GM23338 (cell line): ENCODE measurements at regions not wholly inside any gene's neighbourhood (a gene's known extent, or its start where the extent isn't known, plus 50 kb on each side); places are given as distances from the start of the nearest gene placed in this dataset.
A peak's percentile ranks its signal among the peaks of the same experiment; 100 is the strongest.
"Not testable (repeated sequence)": the region's sequence is repeated elsewhere in the genome, so short reads cannot be mapped to it uniquely, and the experiment has no call there.

Source experiments
- ATAC-seq: fragments of 200-7000 bp; cut with Tn5 transposase; 3 replicates; pipeline ENCODE4 v1.9.1; 2020
- DNase-seq: peaks from one replicate; pipeline ENCODE4 v3.0.0-alpha.2; 2015; ENCODE audit warnings: low spot score
- H2AFZ ChIP-seq: fragments of 200-600 bp; sonication (generic); 2 replicates; pipeline ENCODE4 v1.8.0; 2016; ENCODE audit warnings: antibody characterized with exemption, mild to moderate bottlenecking, moderate library complexity
- H3F3A ChIP-seq: fragments of 200-600 bp; sonication (generic); replicated peaks from 2 replicates; pipeline ENCODE4 v1.8.0; 2017; ENCODE audit warnings: antibody characterized with exemption, mixed run types, low read depth
- H3K27ac ChIP-seq: fragments of 200-600 bp; sonication (generic); 2 replicates; pipeline ENCODE4 v1.6.1; 2016; ENCODE audit warnings: low read depth
- H3K27me3 ChIP-seq: fragments of 200-600 bp; sonication (generic); 2 replicates; pipeline ENCODE4 v1.8.0; 2016; ENCODE audit warnings: mild to moderate bottlenecking, mixed run types, moderate library complexity; ENCODE audit not compliant: insufficient read depth
- H3K36me3 ChIP-seq: fragments of 200-600 bp; sonication (generic); 2 replicates; pipeline ENCODE4 v1.8.0; 2016; ENCODE audit warnings: mild to moderate bottlenecking; ENCODE audit not compliant: insufficient read depth
- H3K4me1 ChIP-seq: fragments of 200-600 bp; sonication (generic); 2 replicates; pipeline ENCODE4 v1.8.0; 2016; ENCODE audit warnings: mild to moderate bottlenecking, moderate library complexity; ENCODE audit not compliant: insufficient read depth
- H3K4me2 ChIP-seq: fragments of 200-600 bp; sonication (generic); 2 replicates; pipeline ENCODE4 v1.7.1; 2017; ENCODE audit warnings: mixed run types
- H3K4me3 ChIP-seq: fragments of 200-600 bp; sonication (generic); 2 replicates; pipeline ENCODE4 v1.6.1; 2016; ENCODE audit warnings: mixed run types
- H3K79me2 ChIP-seq: fragments of 200-600 bp; sonication (generic); replicated peaks from 2 replicates; pipeline ENCODE4 v1.8.0; 2017; ENCODE audit warnings: mild to moderate bottlenecking; ENCODE audit not compliant: insufficient read depth
- H3K9me2 ChIP-seq: fragments of 200-600 bp; sonication (generic); 2 replicates; pipeline ENCODE4 v1.8.0; 2017; ENCODE audit not compliant: insufficient read depth
- H4K20me1 ChIP-seq: fragments of 200-600 bp; sonication (generic); replicated peaks from 2 replicates; pipeline ENCODE4 v1.8.0; 2017; ENCODE audit warnings: mild to moderate bottlenecking; ENCODE audit not compliant: insufficient read depth
- H3K27ac Mint-ChIP-seq: 2 replicates; pipeline ENCODE4 v1.8.0; 2020; ENCODE audit warnings: inconsistent platforms, mild to moderate bottlenecking, moderate library complexity, mixed read lengths
- H3K27me3 Mint-ChIP-seq: 3 replicates; pipeline ENCODE4 v1.8.0; 2022; ENCODE audit warnings: low read depth, mild to moderate bottlenecking, moderate library complexity, mixed read lengths, inconsistent platforms; ENCODE audit not compliant: insufficient read depth, poor library complexity
- H3K36me3 Mint-ChIP-seq: 3 replicates; pipeline ENCODE4 v1.8.0; 2021; ENCODE audit warnings: low read depth, mild to moderate bottlenecking, inconsistent platforms, moderate library complexity, mixed read lengths
- H3K4me1 Mint-ChIP-seq: 3 replicates; pipeline ENCODE4 v1.8.0; 2020; ENCODE audit warnings: mild to moderate bottlenecking, inconsistent platforms, mixed read lengths
- H3K4me3 Mint-ChIP-seq: 3 replicates; pipeline ENCODE4 v1.8.0; 2021; ENCODE audit warnings: moderate library complexity, mild to moderate bottlenecking, inconsistent platforms, mixed read lengths
- H3K9me3 Mint-ChIP-seq: 3 replicates; pipeline ENCODE4 v1.8.0; 2020; ENCODE audit warnings: moderate library complexity, mild to moderate bottlenecking, inconsistent platforms, mixed read lengths
- CTCF ChIP-seq, 2 experiments: fragments of 200-600 bp in 1 of 2; sonication (generic) in 1 of 2; conservative IDR thresholded peaks; 2 replicates each; pipeline versions ENCODE4 v1.5.1 to v1.6.1; 2016 to 2017; ENCODE audit warnings: antibody characterized with exemption in 2 of 2, low read depth in 2 of 2, mild to moderate bottlenecking in 2 of 2, moderate library complexity in 1 of 2
- ETS1 ChIP-seq: IDR thresholded peaks from 2 replicates; pipeline ENCODE4 v1.6.1; 2016; ENCODE audit warnings: antibody characterized with exemption
- EZH2 ChIP-seq: fragments of 200-600 bp; sonication (generic); IDR thresholded peaks from one replicate; pipeline ENCODE4 v1.8.0; 2017; ENCODE audit warnings: antibody characterized with exemption, mild to moderate bottlenecking, low read depth; ENCODE audit not compliant: unreplicated experiment
- EZH2phosphoT487 ChIP-seq: fragments of 200-600 bp; sonication (generic); IDR thresholded peaks from one replicate; pipeline ENCODE4 v1.8.1; 2018; ENCODE audit warnings: antibody characterized with exemption; ENCODE audit not compliant: unreplicated experiment
- NANOG ChIP-seq: IDR thresholded peaks from 2 replicates; pipeline ENCODE4 v1.6.1; 2016; ENCODE audit warnings: antibody characterized with exemption, borderline replicate concordance
- ZNF114 ChIP-seq: fragments of 250-450 bp; sonication (Bioruptor Pico); IDR thresholded peaks from 2 replicates; pipeline ENCODE4 v1.5.0; 2020; ENCODE audit warnings: mild to moderate bottlenecking, moderate library complexity
- ZNF462 ChIP-seq: fragments of 250-450 bp; sonication (Bioruptor Pico); IDR thresholded peaks from 2 replicates; pipeline ENCODE4 v1.5.0; 2020; ENCODE audit warnings: mild to moderate bottlenecking, moderate library complexity

GRCh38 chrX:78555401-78555980 is 103.6 kb downstream of the RTL3 start:
- H3K4me1 ChIP-seq: no peaks in the 10 kb centered on the region
- no peaks in the 10 kb centered on the region for H4K20me1 ChIP-seq
- H3K4me3 ChIP-seq: no peak overlapping the region
- Mint-ChIP-seq H3K9me3 (no peaks in the 10 kb centered on the region), H3K4me3 (no peak overlapping the region), H3K27me3 (no peaks in the 10 kb centered on the region), H3K27ac (no peak overlapping the region), H3K36me3 (no peaks in the 10 kb centered on the region), H3K4me1 (no peaks in the 10 kb centered on the region)
- H3K27ac ChIP-seq: no peak overlapping the region
- no peaks in the 10 kb centered on the region for H3K36me3 ChIP-seq
- no peak overlapping the region for H2AFZ ChIP-seq
- peak in 1 of 2 experiments; percentile 14; a peak in 1 of 4 replicates for TF ChIP-seq CTCF (conservative IDR thresholded peaks at IDR 0.05; ENCODE audit: low read depth in 2 of 2)
- no peak for TF ChIP-seq NANOG
- no peaks in the 10 kb centered on the region for H3F3A ChIP-seq
- no peaks in the 10 kb centered on the region for H3K27me3 ChIP-seq
- H3K4me2 ChIP-seq: no peak overlapping the region
- H3K79me2 ChIP-seq: no peaks in the 10 kb centered on the region
- no peaks in the 10 kb centered on the region for H3K9me2 ChIP-seq
- DNase-seq (no peak), ATAC-seq (no peak)

GRCh38 chrX:78552628-78553027 is 106.5 kb downstream of the RTL3 start:
- H3K27ac Mint-ChIP-seq, H3K27me3 ChIP-seq, H3K4me1 Mint-ChIP-seq, H3K4me2 ChIP-seq, H3K79me2 ChIP-seq, H3K27me3 Mint-ChIP-seq, DNase-seq, H3K4me1 ChIP-seq, H4K20me1 ChIP-seq, ATAC-seq, H3K36me3 ChIP-seq, H3K4me3 Mint-ChIP-seq, H3K4me3 ChIP-seq, H2AFZ ChIP-seq, H3F3A ChIP-seq, H3K9me2 ChIP-seq, H3K27ac ChIP-seq, H3K36me3 Mint-ChIP-seq: not testable (repeated sequence)
- peaks cover 13% of the 10 kb centered on the region; the same call in 2 of the 3 replicates for H3K9me3 Mint-ChIP-seq

- Histone ChIP-seq H3K79me2 (no peaks in the 10 kb centered on the region), H3K27ac (no peak overlapping the region), H3F3A (no peaks in the 10 kb centered on the region), H2AFZ (no peak overlapping the region), H3K9me2 (no peaks in the 10 kb centered on the region), H3K27me3 (no peaks in the 10 kb centered on the region), H3K4me1 (no peaks in the 10 kb centered on the region), H3K36me3 (no peaks in the 10 kb centered on the region), H3K4me2 (no peak overlapping the region), H4K20me1 (no peaks in the 10 kb centered on the region), H3K4me3 (no peak overlapping the region)
- DNase-seq (no peak), ATAC-seq (no peak)
- Mint-ChIP-seq H3K36me3 (peaks cover 10% of the 10 kb centered on the region; the same call in 2 of the 3 replicates), H3K4me1 (no peaks in the 10 kb centered on the region), H3K27ac (no peak overlapping the region), H3K9me3 (peaks cover 23% of the 10 kb centered on the region; the same call in 2 of the 3 replicates), H3K4me3 (no peak overlapping the region), H3K27me3 (no peaks in the 10 kb centered on the region)
- TF ChIP-seq ETS1: no peak
- TF ChIP-seq EZH2: no peak
- TF ChIP-seq NANOG: no peak
- TF ChIP-seq ZNF114 (CRISPR knock-in tag): no peak
- TF ChIP-seq EZH2phosphoT487: no peak
- TF ChIP-seq ZNF462: no peak
Measured at GRCh38 chrX:78548012-78548411, 111.1 kb downstream of the RTL3 start.
